ENCODE measurements at regions not wholly inside any gene's neighbourhood (a gene's known extent, or its start where the extent isn't known, plus 50 kb on each side); places are given as distances from the start of the nearest gene placed in this dataset.

DNA sequence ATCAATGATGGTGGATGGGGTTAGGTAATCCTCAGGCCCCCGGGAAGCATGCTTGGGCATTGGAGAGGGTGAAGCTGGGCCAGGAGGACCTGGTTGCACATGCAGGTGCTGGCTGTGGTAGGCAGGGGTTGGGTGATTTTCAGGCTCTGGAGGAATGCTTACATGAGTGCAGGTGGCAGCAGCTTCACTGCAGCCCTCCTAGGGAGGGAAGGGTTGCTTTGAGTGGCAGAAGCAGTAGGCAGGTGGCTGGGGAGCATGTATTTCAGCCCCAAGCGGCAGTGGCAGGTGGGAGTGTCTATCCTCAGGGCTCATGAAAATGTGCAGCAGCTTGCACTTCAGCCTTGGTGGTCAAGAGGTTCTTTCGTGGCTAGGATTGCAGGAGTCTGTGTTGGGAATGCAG is 230.0 kb upstream of the CTNNB1 start:
- ATAC-seq (ENCODE audit: insufficient read depth, low read depth) (no peak), DNase-seq (no peak)
- H3K9me3 ChIP-seq (ENCODE audit: insufficient read depth, low read length, severe bottlenecking): no peaks in the 10 kb centered on the region
- no peaks in the 10 kb centered on the region for H4K20me1 ChIP-seq (ENCODE audit: insufficient read depth, low read length)
- no peak overlapping the region for H3K4me2 ChIP-seq (ENCODE audit: insufficient read depth, low read length)
- H3K9ac ChIP-seq (ENCODE audit: low read depth, low read length): no peak overlapping the region
- no peak overlapping the region for H3K27ac ChIP-seq (ENCODE audit: low read length)
- H3K4me1 ChIP-seq (ENCODE audit: insufficient read depth, low read length): no peaks in the 10 kb centered on the region
- no peak for TF ChIP-seq CTCF (IDR thresholded peaks at IDR 0.05; ENCODE audit: borderline replicate concordance, extremely low read depth, low read length, poor library complexity, severe bottlenecking)
- TF ChIP-seq EZH2 (IDR thresholded peaks at IDR 0.05; ENCODE audit: borderline replicate concordance, low read depth, low read length, severe bottlenecking): no peak
- no peak overlapping the region for H2AFZ ChIP-seq (ENCODE audit: low read depth, low read length)
- H3K4me3 ChIP-seq (ENCODE audit: low read depth in 1 of 2, low read length in 2 of 2): no peak overlapping the region
- H3K79me2 ChIP-seq (ENCODE audit: insufficient read depth, low read length): no peaks in the 10 kb centered on the region
- no peaks in the 10 kb centered on the region for H3K36me3 ChIP-seq (ENCODE audit: insufficient read depth, low read length)
- no peaks in the 10 kb centered on the region for H3K27me3 ChIP-seq (ENCODE audit: insufficient read depth, low read length, poor library complexity)

- Histone ChIP-seq H3K4me1 (ENCODE audit: insufficient read depth, low read length) (no peaks in the 10 kb centered on the region), H3K36me3 (ENCODE audit: insufficient read depth, low read length) (no peaks in the 10 kb centered on the region), H3K4me3 (ENCODE audit: low read depth in 1 of 2, low read length in 2 of 2) (no peak overlapping the region), H3K27me3 (ENCODE audit: insufficient read depth, low read length, poor library complexity) (no peaks in the 10 kb centered on the region), H3K9ac (ENCODE audit: low read depth, low read length) (no peak overlapping the region), H3K27ac (ENCODE audit: low read length) (no peak overlapping the region), H4K20me1 (ENCODE audit: insufficient read depth, low read length) (no peaks in the 10 kb centered on the region), H3K79me2 (ENCODE audit: insufficient read depth, low read length) (no peaks in the 10 kb centered on the region), H2AFZ (ENCODE audit: low read depth, low read length) (no peak overlapping the region), H3K4me2 (ENCODE audit: insufficient read depth, low read length) (no peak overlapping the region), H3K9me3 (ENCODE audit: insufficient read depth, low read length, severe bottlenecking) (no peaks in the 10 kb centered on the region)
- TF ChIP-seq EZH2 (IDR thresholded peaks at IDR 0.05; ENCODE audit: borderline replicate concordance, low read depth, low read length, severe bottlenecking): no peak
- DNase-seq: no peak
- ATAC-seq (ENCODE audit: insufficient read depth, low read depth): no peak
Observed at GRCh38 chr3:40969756-40970466, 229.4 kb upstream of the CTNNB1 start.

- ATAC-seq (ENCODE audit: insufficient read depth, low read depth) (no peak), DNase-seq (no peak)
- Histone ChIP-seq H3K4me3 (ENCODE audit: low read depth in 1 of 2, low read length in 2 of 2) (no peak overlapping the region), H3K4me1 (ENCODE audit: insufficient read depth, low read length) (no peaks in the 10 kb centered on the region), H3K36me3 (ENCODE audit: insufficient read depth, low read length) (no peaks in the 10 kb centered on the region), H3K79me2 (ENCODE audit: insufficient read depth, low read length) (no peaks in the 10 kb centered on the region), H3K9me3 (ENCODE audit: insufficient read depth, low read length, severe bottlenecking) (no peaks in the 10 kb centered on the region), H2AFZ (ENCODE audit: low read depth, low read length) (no peak overlapping the region), H3K9ac (ENCODE audit: low read depth, low read length) (no peak overlapping the region), H3K27me3 (ENCODE audit: insufficient read depth, low read length, poor library complexity) (no peaks in the 10 kb centered on the region), H4K20me1 (ENCODE audit: insufficient read depth, low read length) (no peaks in the 10 kb centered on the region), H3K27ac (ENCODE audit: low read length) (no peak overlapping the region), H3K4me2 (ENCODE audit: insufficient read depth, low read length) (no peak overlapping the region)
- TF ChIP-seq EZH2 (IDR thresholded peaks at IDR 0.05; ENCODE audit: borderline replicate concordance, low read depth, low read length, severe bottlenecking) (no peak), CTCF (IDR thresholded peaks at IDR 0.05; ENCODE audit: borderline replicate concordance, extremely low read depth, low read length, poor library complexity, severe bottlenecking) (no peak)
Observed at GRCh38 chr3:40971191-40972168, 227.8 kb upstream of the CTNNB1 start.

GRCh38 chr3:40972350-40972749 is 227.0 kb upstream of the CTNNB1 start:
- no peak for TF ChIP-seq CTCF (IDR thresholded peaks at IDR 0.05; ENCODE audit: borderline replicate concordance, extremely low read depth, low read length, poor library complexity, severe bottlenecking)
- no peak for TF ChIP-seq EZH2 (IDR thresholded peaks at IDR 0.05; ENCODE audit: borderline replicate concordance, low read depth, low read length, severe bottlenecking)
- Histone ChIP-seq H4K20me1 (ENCODE audit: insufficient read depth, low read length) (no peaks in the 10 kb centered on the region), H3K9ac (ENCODE audit: low read depth, low read length) (no peak overlapping the region), H3K27ac (ENCODE audit: low read length) (no peak overlapping the region), H3K4me2 (ENCODE audit: insufficient read depth, low read length) (no peak overlapping the region), H2AFZ (ENCODE audit: low read depth, low read length) (no peak overlapping the region), H3K4me3 (ENCODE audit: low read depth in 1 of 2, low read length in 2 of 2) (no peak overlapping the region), H3K79me2 (ENCODE audit: insufficient read depth, low read length) (no peaks in the 10 kb centered on the region), H3K9me3 (ENCODE audit: insufficient read depth, low read length, severe bottlenecking) (no peaks in the 10 kb centered on the region), H3K4me1 (ENCODE audit: insufficient read depth, low read length) (no peaks in the 10 kb centered on the region), H3K27me3 (ENCODE audit: insufficient read depth, low read length, poor library complexity) (no peaks in the 10 kb centered on the region), H3K36me3 (ENCODE audit: insufficient read depth, low read length) (no peaks in the 10 kb centered on the region)
- no peak for DNase-seq
- ATAC-seq (ENCODE audit: insufficient read depth, low read depth): no peak

All from DND-41 (cell line).